Occipital lobe (tissue), 1 donor: ENCODE measurements at regions not wholly inside any gene's neighbourhood (a gene's known extent, or its start where the extent isn't known, plus 50 kb on each side); places are given as distances from the start of the nearest gene placed in this dataset.
"Not testable (repeated sequence)": the region's sequence is repeated elsewhere in the genome, so short reads cannot be mapped to it uniquely, and the experiment has no call there.

Experiments used
- DNase-seq: peaks from one replicate; lab custom pipeline; 2025; lab: John Stamatoyannopoulos, UW

- DNase-seq, result not testable (repeated sequence)
Observed at GRCh38 chr16:35170061-35170460, 1710.6 kb downstream of the TP53TG3F start.

- DNase-seq, result no peak
Observed at GRCh38 chr16:35170610-35171009, 1711.2 kb downstream of the TP53TG3F start.

GRCh38 chr16:35171106-35171505 is 1711.7 kb downstream of the TP53TG3F start:
- no peak for DNase-seq

GRCh38 chr16:35173295-35173694 is 1713.9 kb downstream of the TP53TG3F start:
- DNase-seq, result no peak

GRCh38 chr16:35174016-35174415 is 1714.6 kb downstream of the TP53TG3F start:
- no peak for DNase-seq

GRCh38 chr16:35176449-35176848 is 1717.0 kb downstream of the TP53TG3F start:
- no peak for DNase-seq

GRCh38 chr16:35177851-35178250 is 1718.4 kb downstream of the TP53TG3F start:
- no peak for DNase-seq

GRCh38 chr16:35180970-35181369 is 1721.6 kb downstream of the TP53TG3F start:
- no peak for DNase-seq

GRCh38 chr16:35181422-35182030 is 1722.1 kb downstream of the TP53TG3F start:
- DNase-seq, result no peak

GRCh38 chr16:35182043-35182677 is 1722.7 kb downstream of the TP53TG3F start:
- DNase-seq, result no peak

GRCh38 chr16:35182943-35183550 is 1723.6 kb downstream of the TP53TG3F start:
- DNase-seq, result no peak

- DNase-seq, result no peak
Observed at GRCh38 chr16:35184356-35184870, 1725.0 kb downstream of the TP53TG3F start.

GRCh38 chr16:35185366-35186044 is 1726.1 kb downstream of the TP53TG3F start:
- DNase-seq, result no peak

GRCh38 chr16:35186045-35186759 is 1726.8 kb downstream of the TP53TG3F start:
- no peak for DNase-seq

GRCh38 chr16:35187665-35188225 is 1728.3 kb downstream of the TP53TG3F start:
- no peak for DNase-seq

GRCh38 chr16:35188288-35189155 is 1729.1 kb downstream of the TP53TG3F start:
- DNase-seq, result no peak

- no peak for DNase-seq
Observed at GRCh38 chr16:35192993-35193392, 1733.6 kb downstream of the TP53TG3F start.

GRCh38 chr16:35193956-35194355 is 1734.5 kb downstream of the TP53TG3F start:
- no peak for DNase-seq

GRCh38 chr16:35194681-35195080 is 1735.3 kb downstream of the TP53TG3F start:
- no peak for DNase-seq

GRCh38 chr16:35195173-35195863 is 1735.9 kb downstream of the TP53TG3F start:
- DNase-seq, result no peak
